GM21786 (cell line): ENCODE measurements at regions not wholly inside any gene's neighbourhood (a gene's known extent, or its start where the extent isn't known, plus 50 kb on each side); places are given as distances from the start of the nearest gene placed in this dataset.
"Not testable (repeated sequence)": the region's sequence is repeated elsewhere in the genome, so short reads cannot be mapped to it uniquely, and the experiment has no call there.

Source experiments
- ATAC-seq: cut with Tn5 transposase; IDR thresholded peaks from one replicate; pipeline ENCODE4 v1.9.1; 2021; ENCODE audit not compliant: unreplicated experiment

DNA sequence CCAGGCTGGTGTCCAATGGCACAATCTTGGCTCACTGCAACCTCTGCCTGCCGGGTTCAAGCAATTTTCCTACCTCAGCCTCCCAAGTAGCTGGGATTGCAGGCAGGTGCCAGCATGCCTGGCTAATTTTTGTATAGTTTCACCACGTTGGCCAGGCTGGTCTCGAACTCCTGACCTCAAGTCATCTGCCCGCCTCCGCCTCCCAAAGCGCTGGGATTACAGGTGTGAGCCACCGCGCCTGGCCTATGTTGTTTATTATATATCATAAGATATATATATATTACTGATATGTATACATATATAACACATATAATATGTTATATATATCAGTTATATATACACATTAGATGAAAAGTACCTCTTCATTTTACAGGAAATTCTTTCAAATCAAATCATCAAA is 914.7 kb downstream of the FOXD4L5 start:
- ATAC-seq: not testable (repeated sequence)

DNA sequence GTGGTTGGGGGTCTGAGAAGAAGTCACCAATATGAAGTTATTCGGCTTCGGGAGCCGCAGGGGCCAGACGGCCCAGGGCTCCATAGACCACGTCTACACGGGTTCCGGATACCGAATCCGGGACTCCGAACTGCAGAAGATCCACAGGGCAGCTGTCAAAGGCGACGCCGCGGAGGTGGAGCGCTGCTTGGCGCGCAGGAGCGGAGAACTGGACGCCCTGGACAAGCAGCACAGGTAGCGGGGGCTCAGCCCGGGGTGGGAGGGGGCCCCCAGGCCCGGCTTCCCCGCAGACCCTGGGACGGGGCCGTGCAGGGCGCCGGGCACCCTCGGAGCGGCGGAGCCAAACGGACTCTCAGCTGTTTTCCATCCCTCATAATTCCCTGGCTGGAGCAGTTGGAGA is 915.4 kb downstream of the FOXD4L5 start:
- ATAC-seq: not testable (repeated sequence)

DNA sequence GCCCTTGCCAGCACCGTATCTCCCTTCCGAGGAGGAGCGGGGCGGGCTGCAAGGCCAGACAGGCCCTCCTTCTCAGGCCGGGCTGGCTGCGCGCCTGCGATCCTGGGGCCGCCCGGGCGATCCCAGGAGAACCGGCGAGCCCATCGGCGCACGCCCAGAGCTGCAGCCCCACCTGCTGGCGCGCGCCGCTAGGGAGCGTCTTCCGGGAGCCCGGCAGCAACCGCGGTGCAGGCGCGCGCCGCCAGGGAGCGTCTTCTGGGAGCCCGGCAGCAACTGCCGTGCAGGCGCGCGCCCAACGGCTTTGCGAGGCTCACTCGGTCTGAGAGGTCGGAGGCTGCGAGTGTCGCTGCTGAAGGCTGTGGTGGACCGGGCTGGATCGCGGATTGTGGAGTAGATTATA is 915.9 kb downstream of the FOXD4L5 start:
- peak; percentile 100 for ATAC-seq

DNA sequence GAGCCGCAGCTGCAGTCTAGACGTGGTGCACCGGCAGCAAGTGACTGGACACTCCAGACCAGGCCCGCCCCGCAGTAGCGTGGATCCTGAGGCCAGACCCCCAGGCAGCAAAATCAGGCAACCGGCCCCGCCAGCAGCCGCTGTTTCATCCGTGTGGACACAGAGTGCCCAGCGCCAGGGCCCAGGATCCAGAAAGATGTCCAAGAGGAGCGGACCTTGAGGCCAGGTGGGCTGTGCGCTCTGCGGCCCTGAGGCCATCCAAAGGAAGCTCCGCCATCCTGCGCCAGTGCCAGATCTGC is 916.4 kb downstream of the FOXD4L5 start:
- not testable (repeated sequence) for ATAC-seq

DNA sequence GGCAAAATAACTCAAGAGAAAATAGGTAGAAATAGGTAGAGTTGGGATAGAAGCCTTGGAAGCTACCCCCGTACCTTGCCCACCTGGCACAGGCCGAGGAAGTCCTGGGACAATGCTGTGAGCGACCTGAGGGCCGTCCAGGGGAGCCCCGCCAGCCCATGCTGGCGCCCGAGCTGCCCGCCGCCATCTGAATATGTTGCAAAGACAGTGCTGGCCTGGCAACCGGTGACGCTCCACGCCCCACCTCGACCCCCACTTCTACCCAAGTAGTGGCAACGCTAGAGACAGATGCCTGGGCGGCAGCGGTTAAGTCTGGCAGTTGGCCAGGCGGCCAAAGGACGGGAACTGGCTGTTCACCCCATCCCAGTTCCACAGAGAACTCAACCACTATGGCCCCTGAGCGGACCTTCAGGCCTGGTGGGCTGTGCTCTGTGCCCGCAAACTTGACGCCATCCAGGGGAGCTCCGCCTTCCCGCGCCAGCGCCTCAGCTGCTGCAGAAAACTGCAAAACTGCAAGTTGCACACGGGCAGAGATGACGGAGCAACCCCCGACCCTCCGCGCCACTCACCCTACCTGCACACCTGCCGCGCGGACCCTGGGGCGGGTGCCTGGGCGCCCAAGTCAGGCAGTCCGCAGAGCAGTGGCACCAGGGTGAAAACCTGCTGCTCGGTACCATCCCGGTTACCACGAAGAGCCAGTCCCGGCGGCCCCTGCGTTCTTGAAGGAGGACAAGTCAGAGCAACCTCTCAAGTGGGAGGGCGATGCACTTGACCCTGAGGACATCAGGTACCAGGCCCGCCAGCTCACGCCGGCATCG is 917.0 kb downstream of the FOXD4L5 start:
- not testable (repeated sequence) for ATAC-seq
